ENCODE measurements at regions not wholly inside any gene's neighbourhood (a gene's known extent, or its start where the extent isn't known, plus 50 kb on each side); places are given as distances from the start of the nearest gene placed in this dataset.

GRCh38 chr1:30403726-30404125, 319.7 kb downstream of the MATN1 start:
- Histone ChIP-seq H3K9ac (ENCODE audit: low read length) (no peak overlapping the region), H3K4me1 (ENCODE audit: insufficient read depth, low read length) (no peaks in the 10 kb centered on the region), H3K4me3 (ENCODE audit: low read depth in 1 of 2, low read length in 2 of 2) (no peak overlapping the region), H3K36me3 (ENCODE audit: insufficient read depth, low read length) (no peaks in the 10 kb centered on the region), H3K9me3 (ENCODE audit: low read length) (no peaks in the 10 kb centered on the region), H3K27me3 (ENCODE audit: control insufficient read depth in 1 of 2, insufficient read depth in 2 of 2, low read length in 2 of 2) (peaks cover 0 to 4% of the 10 kb centered on the region in 2 donors), H3K27ac (ENCODE audit: low read depth, low read length) (no peak overlapping the region)

- Histone ChIP-seq H3K9ac (ENCODE audit: low read length) (no peak overlapping the region), H3K4me1 (ENCODE audit: insufficient read depth, low read length) (no peaks in the 10 kb centered on the region), H3K36me3 (ENCODE audit: insufficient read depth, low read length) (no peaks in the 10 kb centered on the region), H3K27me3 (ENCODE audit: control insufficient read depth in 1 of 2, insufficient read depth in 2 of 2, low read length in 2 of 2) (peaks cover 0 to 4% of the 10 kb centered on the region in 2 donors), H3K9me3 (ENCODE audit: low read length) (no peaks in the 10 kb centered on the region), H3K4me3 (ENCODE audit: low read depth in 1 of 2, low read length in 2 of 2) (no peak overlapping the region), H3K27ac (ENCODE audit: low read depth, low read length) (no peak overlapping the region)
Measured at GRCh38 chr1:30403061-30403645, 320.2 kb downstream of the MATN1 start.

GRCh38 chr1:30402031-30402430, 321.4 kb downstream of the MATN1 start:
- Histone ChIP-seq H3K9me3 (ENCODE audit: low read length) (no peaks in the 10 kb centered on the region), H3K9ac (ENCODE audit: low read length) (no peak overlapping the region), H3K27me3 (ENCODE audit: control insufficient read depth in 1 of 2, insufficient read depth in 2 of 2, low read length in 2 of 2) (peaks cover 0 to 4% of the 10 kb centered on the region in 2 donors), H3K4me3 (ENCODE audit: low read depth in 1 of 2, low read length in 2 of 2) (no peak overlapping the region), H3K27ac (ENCODE audit: low read depth, low read length) (no peak overlapping the region), H3K4me1 (ENCODE audit: insufficient read depth, low read length) (no peaks in the 10 kb centered on the region), H3K36me3 (ENCODE audit: insufficient read depth, low read length) (no peaks in the 10 kb centered on the region)

- Histone ChIP-seq H3K4me3 (ENCODE audit: low read depth in 1 of 2, low read length in 2 of 2) (no peak overlapping the region), H3K27ac (ENCODE audit: low read depth, low read length) (no peak overlapping the region), H3K9me3 (ENCODE audit: low read length) (no peaks in the 10 kb centered on the region), H3K36me3 (ENCODE audit: insufficient read depth, low read length) (no peaks in the 10 kb centered on the region), H3K4me1 (ENCODE audit: insufficient read depth, low read length) (no peaks in the 10 kb centered on the region), H3K9ac (ENCODE audit: low read length) (no peak overlapping the region), H3K27me3 (ENCODE audit: control insufficient read depth in 1 of 2, insufficient read depth in 2 of 2, low read length in 2 of 2) (no peaks in the 10 kb centered on the region)
Measured at GRCh38 chr1:30400507-30400906, 322.9 kb downstream of the MATN1 start.

GRCh38 chr1:30399026-30399425, 324.4 kb downstream of the MATN1 start:
- Histone ChIP-seq H3K4me3 (ENCODE audit: low read depth in 1 of 2, low read length in 2 of 2) (no peak overlapping the region), H3K9ac (ENCODE audit: low read length) (no peak overlapping the region), H3K4me1 (ENCODE audit: insufficient read depth, low read length) (no peaks in the 10 kb centered on the region), H3K27ac (ENCODE audit: low read depth, low read length) (no peak overlapping the region), H3K9me3 (ENCODE audit: low read length) (no peaks in the 10 kb centered on the region), H3K27me3 (ENCODE audit: control insufficient read depth in 1 of 2, insufficient read depth in 2 of 2, low read length in 2 of 2) (no peaks in the 10 kb centered on the region), H3K36me3 (ENCODE audit: insufficient read depth, low read length) (no peaks in the 10 kb centered on the region)

- no peak overlapping the region for H3K4me3 ChIP-seq (ENCODE audit: low read depth in 1 of 2, low read length in 2 of 2)
- H3K27me3 ChIP-seq (ENCODE audit: control insufficient read depth in 1 of 2, insufficient read depth in 2 of 2, low read length in 2 of 2): no peaks in the 10 kb centered on the region
- no peaks in the 10 kb centered on the region for H3K4me1 ChIP-seq (ENCODE audit: insufficient read depth, low read length)
- no peaks in the 10 kb centered on the region for H3K36me3 ChIP-seq (ENCODE audit: insufficient read depth, low read length)
- H3K27ac ChIP-seq (ENCODE audit: low read depth, low read length): no peak overlapping the region
- no peak overlapping the region for H3K9ac ChIP-seq (ENCODE audit: low read length)
- H3K9me3 ChIP-seq (ENCODE audit: low read length): no peaks in the 10 kb centered on the region
Measured at GRCh38 chr1:30397576-30397975, 325.8 kb downstream of the MATN1 start.

GRCh38 chr1:30395631-30396030, 327.8 kb downstream of the MATN1 start:
- H3K4me1 ChIP-seq (ENCODE audit: insufficient read depth, low read length): no peaks in the 10 kb centered on the region
- H3K9me3 ChIP-seq (ENCODE audit: low read length): no peaks in the 10 kb centered on the region
- no peaks in the 10 kb centered on the region for H3K36me3 ChIP-seq (ENCODE audit: insufficient read depth, low read length)
- no peak overlapping the region for H3K4me3 ChIP-seq (ENCODE audit: low read depth in 1 of 2, low read length in 2 of 2)
- no peak overlapping the region for H3K9ac ChIP-seq (ENCODE audit: low read length)
- H3K27me3 ChIP-seq (ENCODE audit: control insufficient read depth in 1 of 2, insufficient read depth in 2 of 2, low read length in 2 of 2): no peaks in the 10 kb centered on the region
- H3K27ac ChIP-seq (ENCODE audit: low read depth, low read length): no peak overlapping the region

- Histone ChIP-seq H3K27ac (ENCODE audit: low read depth, low read length) (no peak overlapping the region), H3K4me1 (ENCODE audit: insufficient read depth, low read length) (no peaks in the 10 kb centered on the region), H3K4me3 (ENCODE audit: low read depth in 1 of 2, low read length in 2 of 2) (no peak overlapping the region), H3K9ac (ENCODE audit: low read length) (no peak overlapping the region), H3K27me3 (ENCODE audit: control insufficient read depth in 1 of 2, insufficient read depth in 2 of 2, low read length in 2 of 2) (peaks cover 0 to 6% of the 10 kb centered on the region in 2 donors), H3K36me3 (ENCODE audit: insufficient read depth, low read length) (no peaks in the 10 kb centered on the region), H3K9me3 (ENCODE audit: low read length) (no peaks in the 10 kb centered on the region)
Measured at GRCh38 chr1:30388386-30388785, 335.0 kb downstream of the MATN1 start.

- H3K36me3 ChIP-seq (ENCODE audit: insufficient read depth, low read length): no peaks in the 10 kb centered on the region
- H3K4me1 ChIP-seq (ENCODE audit: insufficient read depth, low read length): no peaks in the 10 kb centered on the region
- H3K9me3 ChIP-seq (ENCODE audit: low read length): no peaks in the 10 kb centered on the region
- H3K27me3 ChIP-seq (ENCODE audit: control insufficient read depth in 1 of 2, insufficient read depth in 2 of 2, low read length in 2 of 2): peaks cover 0 to 14% of the 10 kb centered on the region in 2 donors
- no peak overlapping the region for H3K4me3 ChIP-seq (ENCODE audit: low read depth in 1 of 2, low read length in 2 of 2)
- H3K9ac ChIP-seq (ENCODE audit: low read length): no peak overlapping the region
- H3K27ac ChIP-seq (ENCODE audit: low read depth, low read length): no peak overlapping the region
Measured at GRCh38 chr1:30386156-30386926, 337.0 kb downstream of the MATN1 start.

- peaks cover 0 to 13% of the 10 kb centered on the region in 2 donors for H3K27me3 ChIP-seq (ENCODE audit: control insufficient read depth in 1 of 2, insufficient read depth in 2 of 2, low read length in 2 of 2)
- H3K36me3 ChIP-seq (ENCODE audit: insufficient read depth, low read length): no peaks in the 10 kb centered on the region
- no peaks in the 10 kb centered on the region for H3K9me3 ChIP-seq (ENCODE audit: low read length)
- no peak overlapping the region for H3K9ac ChIP-seq (ENCODE audit: low read length)
- H3K4me1 ChIP-seq (ENCODE audit: insufficient read depth, low read length): peaks cover 2% of the 10 kb centered on the region
- no peak overlapping the region for H3K4me3 ChIP-seq (ENCODE audit: low read depth in 1 of 2, low read length in 2 of 2)
- no peak overlapping the region for H3K27ac ChIP-seq (ENCODE audit: low read depth, low read length)
Measured at GRCh38 chr1:30385246-30385995, 338.0 kb downstream of the MATN1 start.

GRCh38 chr1:30384286-30385245, 338.8 kb downstream of the MATN1 start:
- peaks cover 10% of the 10 kb centered on the region for H3K4me1 ChIP-seq (ENCODE audit: insufficient read depth, low read length)
- no peaks in the 10 kb centered on the region for H3K36me3 ChIP-seq (ENCODE audit: insufficient read depth, low read length)
- H3K27ac ChIP-seq (ENCODE audit: low read depth, low read length): no peak overlapping the region
- H3K4me3 ChIP-seq (ENCODE audit: low read depth in 1 of 2, low read length in 2 of 2): no peak overlapping the region
- no peak overlapping the region for H3K9ac ChIP-seq (ENCODE audit: low read length)
- no peaks in the 10 kb centered on the region for H3K9me3 ChIP-seq (ENCODE audit: low read length)
- peaks cover 0 to 8% of the 10 kb centered on the region in 2 donors for H3K27me3 ChIP-seq (ENCODE audit: control insufficient read depth in 1 of 2, insufficient read depth in 2 of 2, low read length in 2 of 2)

All from muscle layer of colon (tissue), 2 donors.